MCF 10A (cell line): ENCODE measurements at regions not wholly inside any gene's neighbourhood (a gene's known extent, or its start where the extent isn't known, plus 50 kb on each side); places are given as distances from the start of the nearest gene placed in this dataset.

Source experiments
- BruUV-seq: library from RNA; stranded (reverse); fragments of 400-500 nt; replicated peaks from 2 replicates; lab custom pipeline; 2021; lab: Mats Ljungman, UMichigan
- CTCF ChIA-PET: fragments of 300-600 bp; sonication (Branson Sonifier 250); formaldehyde crosslinking; extraction: SDS; loops from one replicate; lab custom pipeline; 2021; ENCODE audit warnings: antibody characterized with exemption, inconsistent platforms; lab: Yijun Ruan, JAX
- POLR2A ChIA-PET: fragments of 300-600, 350-650 bp; sonication (Branson Sonifier 250); formaldehyde crosslinking; extraction: SDS; loops from one replicate; lab custom pipeline; 2020; ENCODE audit warnings: antibody characterized with exemption, inconsistent platforms; lab: Yijun Ruan, JAX
- DNase-seq: peaks from one replicate; pipeline ENCODE4 v3.0.0-alpha.2; 2018; ENCODE audit not compliant: unreplicated experiment
- H3K27ac Mint-ChIP-seq: one replicate; pipeline ENCODE4 v1.8.0; 2022; ENCODE audit warnings: mild to moderate bottlenecking, low read depth, mixed read lengths; ENCODE audit not compliant: unreplicated experiment
- H3K27me3 Mint-ChIP-seq: one replicate; pipeline ENCODE4 v1.8.0; 2022; ENCODE audit warnings: mixed read lengths; ENCODE audit not compliant: insufficient read depth, unreplicated experiment
- H3K36me3 Mint-ChIP-seq: one replicate; pipeline ENCODE4 v1.8.0; 2022; ENCODE audit warnings: mild to moderate bottlenecking, moderate library complexity, mixed read lengths; ENCODE audit not compliant: insufficient read depth, unreplicated experiment
- H3K4me1 Mint-ChIP-seq: one replicate; pipeline ENCODE4 v1.8.0; 2022; ENCODE audit warnings: mixed read lengths; ENCODE audit not compliant: insufficient read depth, unreplicated experiment
- H3K4me3 Mint-ChIP-seq: one replicate; pipeline ENCODE4 v1.8.0; 2022; ENCODE audit warnings: mild to moderate bottlenecking, moderate library complexity, mixed read lengths; ENCODE audit not compliant: unreplicated experiment
- H3K9me3 Mint-ChIP-seq: one replicate; pipeline ENCODE4 v1.8.0; 2022; ENCODE audit warnings: mixed read lengths; ENCODE audit not compliant: unreplicated experiment
- intact Hi-C: fragments of 100-400 bp; cut with micrococcal nuclease; formaldehyde crosslinking; loops from 2 replicates; pipeline ENCODE4 v1.14.1; 2022
- TF ChIP-seq, protein P1 (sequence below): fragments of 200-600 bp; IDR thresholded peaks from one replicate; pipeline ENCODE4 v1.8.0; 2022; ENCODE audit warnings: antibody characterized with exemption, mild to moderate bottlenecking; ENCODE audit not compliant: unreplicated experiment

- Mint-ChIP-seq H3K4me1 (no peaks in the 10 kb centered on the region), H3K36me3 (no peaks in the 10 kb centered on the region), H3K27me3 (no peaks in the 10 kb centered on the region), H3K9me3 (no peaks in the 10 kb centered on the region), H3K27ac (no peak overlapping the region), H3K4me3 (no peak overlapping the region)
- TF ChIP-seq, protein P1, sequence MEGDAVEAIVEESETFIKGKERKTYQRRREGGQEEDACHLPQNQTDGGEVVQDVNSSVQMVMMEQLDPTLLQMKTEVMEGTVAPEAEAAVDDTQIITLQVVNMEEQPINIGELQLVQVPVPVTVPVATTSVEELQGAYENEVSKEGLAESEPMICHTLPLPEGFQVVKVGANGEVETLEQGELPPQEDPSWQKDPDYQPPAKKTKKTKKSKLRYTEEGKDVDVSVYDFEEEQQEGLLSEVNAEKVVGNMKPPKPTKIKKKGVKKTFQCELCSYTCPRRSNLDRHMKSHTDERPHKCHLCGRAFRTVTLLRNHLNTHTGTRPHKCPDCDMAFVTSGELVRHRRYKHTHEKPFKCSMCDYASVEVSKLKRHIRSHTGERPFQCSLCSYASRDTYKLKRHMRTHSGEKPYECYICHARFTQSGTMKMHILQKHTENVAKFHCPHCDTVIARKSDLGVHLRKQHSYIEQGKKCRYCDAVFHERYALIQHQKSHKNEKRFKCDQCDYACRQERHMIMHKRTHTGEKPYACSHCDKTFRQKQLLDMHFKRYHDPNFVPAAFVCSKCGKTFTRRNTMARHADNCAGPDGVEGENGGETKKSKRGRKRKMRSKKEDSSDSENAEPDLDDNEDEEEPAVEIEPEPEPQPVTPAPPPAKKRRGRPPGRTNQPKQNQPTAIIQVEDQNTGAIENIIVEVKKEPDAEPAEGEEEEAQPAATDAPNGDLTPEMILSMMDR: no peak
- CTCF ChIA-PET: no interaction called here
- no peak for DNase-seq
- POLR2A ChIA-PET: no interaction called here
- BruUV-seq: no TSS peak
- intact Hi-C loops: no loop called here
These were observed 328.4 kb downstream of the RAB3C start for GRCh38 chr5:58911270-58911669.

- TF ChIP-seq, protein P1: no peak
- no peaks in the 10 kb centered on the region for H3K4me1 Mint-ChIP-seq
- ChIA-PET POLR2A (no interaction called here), CTCF (interaction anchor here (1.0 kb wide), 1 partner anchor 263 kb away, joined by 3 read pairs; no protein-coding TSS in a partner anchor)
- no TSS peak for BruUV-seq
- intact Hi-C loops: no loop called here
- no peak overlapping the region for H3K27ac Mint-ChIP-seq
- no peaks in the 10 kb centered on the region for H3K27me3 Mint-ChIP-seq
- H3K4me3 Mint-ChIP-seq: no peak overlapping the region
- H3K36me3 Mint-ChIP-seq: no peaks in the 10 kb centered on the region
- no peaks in the 10 kb centered on the region for H3K9me3 Mint-ChIP-seq
- no peak for DNase-seq
These were observed 329.2 kb downstream of the RAB3C start for GRCh38 chr5:58912116-58912515.

DNA sequence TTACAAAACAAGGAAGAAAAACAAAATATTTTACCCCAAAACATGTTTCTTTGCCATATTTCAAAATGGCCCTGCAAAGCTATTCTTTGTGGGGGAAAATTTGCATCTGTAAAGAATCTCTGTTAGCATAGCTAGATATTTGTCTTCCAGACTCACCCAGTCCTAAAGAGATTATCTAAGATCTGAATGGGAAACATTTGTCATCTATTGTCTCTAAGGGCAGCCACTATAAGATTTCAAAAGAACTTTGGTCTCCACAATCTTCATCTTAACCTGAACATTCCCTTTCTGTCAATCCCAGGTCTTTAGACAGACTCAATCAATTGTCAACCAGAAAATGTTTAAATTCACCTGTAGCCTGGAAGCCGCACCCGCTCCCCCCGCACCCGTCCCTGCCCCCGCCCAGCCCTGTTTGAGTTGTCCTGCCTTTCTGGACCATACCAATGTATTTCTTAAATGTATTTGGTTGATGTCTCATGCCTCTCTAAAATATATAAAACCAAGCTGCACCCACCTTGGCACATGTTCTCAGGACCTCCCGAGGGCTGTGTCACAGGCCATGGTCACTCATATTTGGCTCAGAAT is 330.6 kb downstream of the RAB3C start:
- no peak overlapping the region for H3K4me3 Mint-ChIP-seq
- intact Hi-C loops: no loop called here
- H3K27me3 Mint-ChIP-seq: peaks cover 5% of the 10 kb centered on the region
- H3K9me3 Mint-ChIP-seq: no peaks in the 10 kb centered on the region
- no TSS peak for BruUV-seq
- CTCF ChIA-PET: interaction anchor here (0.6 to 1.7 kb wide), 6 partner anchors 11 to 90 kb away, joined by 3 to 7 read pairs (median 3); no protein-coding TSS in a partner anchor
- DNase-seq: no peak
- H3K36me3 Mint-ChIP-seq: no peaks in the 10 kb centered on the region
- no peaks in the 10 kb centered on the region for H3K4me1 Mint-ChIP-seq
- H3K27ac Mint-ChIP-seq: no peak overlapping the region
- POLR2A ChIA-PET: no interaction called here
- TF ChIP-seq, protein P1: no peak

- intact Hi-C loops: no loop called here
- DNase-seq: no peak
- CTCF ChIA-PET: interaction anchor here (0.9 kb wide), 1 partner anchor 27 kb away, joined by 5 read pairs; no protein-coding TSS in a partner anchor
These were observed 335.3 kb downstream of the RAB3C start for GRCh38 chr5:58918021-58918729.

More at GRCh38 chr5:58918021-58918729, 335.3 kb downstream of the RAB3C start:
- Mint-ChIP-seq H3K4me3 (no peak overlapping the region), H3K4me1 (peaks cover 6% of the 10 kb centered on the region), H3K27ac (no peak overlapping the region), H3K27me3 (peaks cover 13% of the 10 kb centered on the region), H3K9me3 (no peaks in the 10 kb centered on the region), H3K36me3 (no peaks in the 10 kb centered on the region)
- POLR2A ChIA-PET: interaction anchor here (0.7 kb wide), 1 partner anchor 723 kb away, joined by 3 read pairs; no protein-coding TSS in a partner anchor
- TF ChIP-seq, protein P1: no peak
- no TSS peak for BruUV-seq
